Activated naive CD4-positive, alpha-beta T cell treated with anti-CD3 and anti-CD28 coated beads, Interleukin-2, amount 50 U/mL, for 72 hours (primary cell): ENCODE measurements at regions not wholly inside any gene's neighbourhood (a gene's known extent, or its start where the extent isn't known, plus 50 kb on each side); places are given as distances from the start of the nearest gene placed in this dataset.

Source experiments
- ATAC-seq, 2 donors: fragments of 150-1000 bp; cut with Tn5 transposase; 2 replicates each; pipeline ENCODE4 v1.10.0; 2021; ENCODE audit warnings: mild to moderate bottlenecking in 2 of 2, moderate library complexity in 2 of 2
- DNase-seq, 2 donors: peaks; one replicate each; pipeline ENCODE4 v3.0.0; 2021 to 2022; ENCODE audit warnings: low spot score in 2 of 2
- H3K27ac Mint-ChIP-seq, 2 donors: one replicate each; pipeline ENCODE4 v1.8.0; 2022; ENCODE audit warnings: mild to moderate bottlenecking in 2 of 2, mixed read lengths in 2 of 2
- H3K36me3 Mint-ChIP-seq, 2 donors: one replicate each; pipeline ENCODE4 v1.8.0; 2022; ENCODE audit warnings: mixed read lengths in 2 of 2
- H3K9me3 Mint-ChIP-seq, 2 donors: one replicate each; pipeline ENCODE4 v1.8.0; 2022; ENCODE audit warnings: mixed read lengths in 2 of 2

DNA sequence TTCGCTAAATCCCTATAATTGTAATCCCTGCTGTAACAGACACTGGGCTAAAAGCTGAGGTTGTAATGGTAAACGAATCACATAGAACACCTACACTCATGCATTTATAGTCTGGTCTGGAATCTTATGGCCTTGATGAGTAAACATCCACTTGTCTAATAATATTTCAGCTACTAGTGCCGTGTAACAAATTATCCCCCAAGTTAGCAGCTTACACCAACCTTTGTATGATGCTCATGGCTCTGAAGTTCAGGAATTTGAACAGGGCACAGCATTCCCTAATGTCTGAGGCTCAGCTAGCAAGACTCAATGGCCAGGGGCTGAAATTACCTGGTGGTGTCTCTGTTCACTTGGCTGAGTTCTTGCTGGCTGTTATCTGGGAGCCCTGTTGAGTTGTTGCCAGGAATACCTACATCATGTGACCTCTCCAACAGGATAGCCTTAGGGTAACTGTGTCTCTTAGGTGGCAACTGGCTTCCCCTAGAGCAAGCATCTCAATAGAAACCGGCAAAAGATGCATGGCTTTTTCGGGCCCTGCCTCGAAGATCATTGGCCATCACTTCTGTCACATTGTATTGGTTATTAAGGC lies 100.9 kb upstream of the TMEM170B start:
- no peak overlapping the region for H3K27ac Mint-ChIP-seq
- H3K9me3 Mint-ChIP-seq = peaks cover 0 to 12% of the 10 kb centered on the region in 2 donors
- no peak for ATAC-seq
- no peaks in the 10 kb centered on the region for H3K36me3 Mint-ChIP-seq
- no peak for DNase-seq

DNA sequence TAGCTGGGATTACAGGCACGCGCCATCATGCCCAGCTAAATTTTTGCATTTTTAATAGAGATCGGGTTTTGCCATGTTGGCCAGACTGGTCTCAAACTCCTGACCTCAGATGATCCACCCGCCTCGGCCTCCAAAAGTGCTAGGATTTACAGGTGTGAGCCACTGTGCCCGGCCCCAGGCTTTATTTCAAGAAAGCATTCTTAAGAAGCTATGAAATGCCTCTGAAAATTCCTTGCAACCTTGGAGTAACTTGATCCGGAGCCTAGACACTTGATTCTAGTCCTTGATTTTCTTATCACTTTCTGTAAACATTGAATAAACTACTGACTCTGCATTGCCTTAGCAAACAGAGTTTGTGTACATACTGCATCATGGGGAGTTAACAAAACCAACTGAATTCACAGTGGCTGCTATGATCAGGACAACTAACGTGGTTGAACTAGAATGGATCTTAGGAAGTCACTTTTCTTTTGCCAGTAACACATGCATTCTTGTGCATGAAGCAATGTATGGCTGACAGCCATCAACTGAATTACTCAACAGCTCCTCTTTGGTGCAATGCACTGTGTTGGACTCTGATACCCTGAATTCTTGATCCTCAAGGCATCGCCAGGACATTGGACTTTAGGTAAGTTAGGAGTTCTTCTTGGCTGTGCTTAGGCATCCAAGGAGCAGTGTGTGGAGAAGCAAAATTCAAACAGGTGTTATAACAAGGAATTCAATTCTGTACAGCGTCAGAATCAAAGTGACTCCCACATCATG lies 102.8 kb upstream of the TMEM170B start:
- peaks cover 0 to 15% of the 10 kb centered on the region in 2 donors for H3K9me3 Mint-ChIP-seq
- ATAC-seq = no peak
- no peak for DNase-seq
- H3K36me3 Mint-ChIP-seq = no peaks in the 10 kb centered on the region
- H3K27ac Mint-ChIP-seq = no peak overlapping the region

DNA sequence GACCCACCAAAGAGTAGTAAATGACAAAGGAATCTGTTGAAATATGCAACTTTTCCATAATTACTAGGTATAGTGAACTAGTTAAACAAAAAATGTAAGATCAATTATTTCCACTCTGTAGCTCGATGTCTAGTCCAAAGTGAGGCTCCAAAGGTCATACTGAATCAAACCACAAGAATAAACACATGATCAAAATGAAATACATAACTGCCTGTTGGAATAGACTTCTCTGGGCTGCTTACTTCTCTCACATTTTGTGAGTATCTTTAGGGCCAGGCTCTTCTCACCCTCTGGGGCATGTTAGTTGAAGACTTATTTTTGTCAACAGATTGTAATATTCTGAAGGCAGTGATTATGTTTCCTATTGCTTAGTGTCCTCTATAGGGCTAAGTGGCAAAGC lies 103.7 kb upstream of the TMEM170B start:
- no peak for ATAC-seq
- Mint-ChIP-seq H3K27ac (no peak overlapping the region), H3K36me3 (no peaks in the 10 kb centered on the region), H3K9me3 (peaks cover 0 to 15% of the 10 kb centered on the region in 2 donors)
- no peak for DNase-seq

DNA sequence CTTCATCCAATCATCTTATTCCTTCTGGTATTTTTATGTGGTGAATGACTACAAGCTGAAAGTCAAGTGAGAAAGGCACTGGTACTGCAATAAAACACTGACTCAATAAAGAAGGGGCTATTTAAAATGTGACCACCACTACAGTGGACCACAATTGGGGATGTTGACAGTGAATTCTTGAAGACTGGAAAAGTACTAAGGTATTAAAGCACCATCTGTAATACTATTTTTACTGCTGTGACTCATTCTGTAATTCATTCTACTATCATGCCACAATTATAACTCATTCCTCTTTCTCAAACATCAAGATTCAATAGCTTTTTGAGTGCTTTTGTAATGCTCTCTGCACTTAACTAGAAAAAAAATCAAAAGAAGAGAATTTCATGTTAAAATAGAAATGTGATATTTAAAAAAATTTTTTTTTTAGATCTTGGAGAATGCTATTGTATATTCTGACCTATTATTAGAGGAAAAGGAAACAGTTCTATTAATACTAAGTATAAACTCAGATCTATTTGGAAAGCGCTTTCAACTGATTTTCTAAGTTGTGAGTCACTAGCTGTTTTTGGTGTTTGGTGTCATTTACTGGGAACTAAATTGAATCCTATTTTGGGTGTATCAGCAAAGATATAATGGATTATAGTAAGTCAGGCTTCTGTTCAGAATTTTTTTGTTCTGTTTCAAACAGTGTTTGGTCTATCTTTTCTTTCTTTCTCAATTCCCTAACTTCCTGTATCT lies 104.7 kb upstream of the TMEM170B start:
- no peak overlapping the region for H3K27ac Mint-ChIP-seq
- peaks cover 0 to 13% of the 10 kb centered on the region in 2 donors for H3K9me3 Mint-ChIP-seq
- DNase-seq = no peak
- peak; percentile 13 to 57 for ATAC-seq
- H3K36me3 Mint-ChIP-seq = no peaks in the 10 kb centered on the region

DNA sequence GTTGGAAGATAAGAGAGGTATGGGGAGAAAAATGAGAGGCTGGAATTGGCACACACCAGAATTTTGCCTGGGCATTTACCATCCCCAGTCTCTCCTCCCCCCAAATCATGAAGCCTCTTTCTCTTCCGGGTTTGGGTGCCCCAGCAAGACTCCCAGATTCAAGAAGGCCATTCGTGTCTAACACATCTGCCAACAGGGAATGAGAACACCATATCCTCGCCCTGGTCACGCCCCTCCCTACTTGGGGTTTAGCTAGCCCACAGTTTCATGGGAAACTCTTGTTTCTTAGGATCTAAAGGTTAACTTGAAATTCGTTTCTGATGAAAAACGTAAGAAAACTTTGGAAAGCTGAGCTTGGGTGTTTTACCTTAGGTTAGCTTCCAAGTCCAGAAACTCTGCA lies 105.5 kb upstream of the TMEM170B start:
- H3K9me3 Mint-ChIP-seq = peaks cover 0 to 10% of the 10 kb centered on the region in 2 donors
- ATAC-seq = no peak
- no peaks in the 10 kb centered on the region for H3K36me3 Mint-ChIP-seq
- DNase-seq = no peak
- no peak overlapping the region for H3K27ac Mint-ChIP-seq

DNA sequence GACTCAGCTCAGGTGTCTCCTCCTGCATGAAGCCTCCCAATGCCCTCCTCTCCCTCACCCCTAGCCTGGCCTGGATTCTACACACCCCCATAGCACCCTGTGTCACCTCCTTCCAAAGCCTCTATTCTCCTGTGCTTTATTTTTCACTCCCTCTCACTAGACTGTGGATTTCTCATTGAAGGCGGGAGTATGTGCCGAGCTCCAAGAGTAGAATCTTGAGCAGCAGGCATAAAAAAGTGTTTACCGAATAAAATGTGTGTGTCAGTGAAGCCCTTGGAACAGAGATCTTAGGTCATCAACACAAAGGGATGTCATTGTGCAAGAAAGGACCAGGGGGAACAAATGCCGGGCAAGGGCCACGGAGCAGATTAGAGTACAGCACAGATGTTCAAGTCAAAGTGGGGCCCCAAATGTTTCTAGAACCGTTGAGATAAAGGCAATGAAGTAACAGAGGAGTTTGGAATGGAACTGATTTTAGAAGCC lies 106.1 kb upstream of the TMEM170B start:
- no peaks in the 10 kb centered on the region for H3K36me3 Mint-ChIP-seq
- no peak for DNase-seq
- no peak for ATAC-seq
- H3K27ac Mint-ChIP-seq = no peak overlapping the region
- peaks cover 0 to 7% of the 10 kb centered on the region in 2 donors for H3K9me3 Mint-ChIP-seq

DNA sequence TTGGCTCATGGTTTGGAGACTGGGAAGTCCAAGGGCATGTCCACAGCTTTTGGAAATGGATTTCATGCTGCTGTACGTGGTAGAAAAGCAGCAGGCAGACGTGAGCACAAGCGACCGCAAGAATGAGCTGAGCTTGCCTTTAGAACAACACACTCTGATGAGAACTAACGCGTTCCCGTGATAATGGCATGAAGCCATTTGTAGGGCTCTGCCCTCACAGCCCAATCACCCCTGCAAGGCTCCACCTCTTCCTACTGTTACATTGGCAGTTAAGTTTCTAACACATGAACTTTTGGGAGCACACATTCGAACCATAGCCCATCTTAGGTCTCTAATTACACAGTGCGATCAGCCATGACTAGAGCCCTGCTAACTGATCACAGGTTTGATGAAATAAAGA lies 107.5 kb upstream of the TMEM170B start:
- H3K9me3 Mint-ChIP-seq = peaks cover 0 to 4% of the 10 kb centered on the region in 2 donors
- ATAC-seq = no peak
- H3K27ac Mint-ChIP-seq = no peak overlapping the region
- no peaks in the 10 kb centered on the region for H3K36me3 Mint-ChIP-seq
- DNase-seq = no peak

DNA sequence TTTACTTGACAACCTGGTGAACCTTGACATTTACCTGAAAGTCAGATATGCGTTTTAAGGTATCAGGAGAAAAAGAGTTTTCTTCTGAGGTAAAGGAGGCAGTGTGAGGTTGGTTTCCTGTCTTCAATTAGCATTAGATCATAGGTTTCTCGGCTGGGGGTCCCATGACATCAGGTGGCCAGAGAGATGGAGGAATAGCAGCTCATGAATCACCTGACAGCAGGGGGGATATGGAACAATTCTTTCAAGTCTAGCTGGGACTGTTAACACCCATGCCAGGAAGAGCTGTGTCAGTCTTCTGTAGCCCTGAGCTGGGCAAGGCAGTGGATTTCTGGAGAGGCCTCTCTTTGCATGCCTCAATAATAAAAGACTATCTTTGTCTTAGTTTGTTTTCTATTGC lies 108.0 kb upstream of the TMEM170B start:
- ATAC-seq (peak in 1 of 2 donors; percentile 48), DNase-seq (no peak)
- Mint-ChIP-seq H3K36me3 (no peaks in the 10 kb centered on the region), H3K9me3 (peaks cover 0 to 4% of the 10 kb centered on the region in 2 donors), H3K27ac (peak overlapping the region in 1 of 2 donors; percentile 61)

DNA sequence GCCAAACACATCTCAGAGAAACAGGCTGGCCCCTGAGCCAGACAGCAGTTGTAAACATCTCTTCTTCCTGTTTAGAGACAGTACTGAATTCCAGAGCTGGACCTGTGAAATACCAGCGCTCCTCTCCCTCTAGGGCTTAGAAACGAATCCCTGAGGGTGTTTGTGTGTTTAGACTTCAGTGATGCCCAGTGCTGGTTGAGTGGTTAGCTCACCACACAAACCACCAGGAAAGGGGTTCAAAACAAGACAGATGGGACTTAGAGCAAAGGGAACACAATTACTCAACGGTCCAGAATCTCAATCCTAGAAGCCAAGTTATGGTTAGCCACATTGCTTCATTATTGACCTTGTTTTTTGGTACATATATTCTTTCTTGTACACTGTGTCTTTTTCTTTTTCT lies 108.7 kb upstream of the TMEM170B start:
- Mint-ChIP-seq H3K9me3 (peaks cover 0 to 4% of the 10 kb centered on the region in 2 donors), H3K36me3 (no peaks in the 10 kb centered on the region), H3K27ac (no peak overlapping the region)
- DNase-seq = no peak
- ATAC-seq = peak; percentile 41 to 43

DNA sequence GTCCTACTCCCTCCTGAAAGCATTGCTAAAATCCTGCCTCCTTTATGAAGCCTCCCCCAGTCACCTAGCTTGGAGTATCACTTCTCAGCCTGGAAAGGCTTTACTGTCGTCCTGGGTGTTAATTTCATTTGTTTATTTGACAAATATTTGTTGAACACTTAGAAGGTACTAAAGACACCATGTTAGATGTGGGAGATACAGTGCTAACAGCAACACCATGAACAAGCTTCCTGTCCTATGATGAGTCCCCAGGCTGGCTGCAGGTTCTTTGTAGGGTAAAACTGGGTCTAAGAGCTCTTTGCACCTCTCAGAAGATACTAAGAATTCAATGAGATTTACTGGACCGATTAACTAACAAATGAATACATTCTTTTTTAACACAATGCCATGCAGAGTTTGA lies 109.2 kb upstream of the TMEM170B start:
- Mint-ChIP-seq H3K9me3 (peaks cover 0 to 4% of the 10 kb centered on the region in 2 donors), H3K27ac (no peak overlapping the region), H3K36me3 (no peaks in the 10 kb centered on the region)
- ATAC-seq (no peak), DNase-seq (no peak)

DNA sequence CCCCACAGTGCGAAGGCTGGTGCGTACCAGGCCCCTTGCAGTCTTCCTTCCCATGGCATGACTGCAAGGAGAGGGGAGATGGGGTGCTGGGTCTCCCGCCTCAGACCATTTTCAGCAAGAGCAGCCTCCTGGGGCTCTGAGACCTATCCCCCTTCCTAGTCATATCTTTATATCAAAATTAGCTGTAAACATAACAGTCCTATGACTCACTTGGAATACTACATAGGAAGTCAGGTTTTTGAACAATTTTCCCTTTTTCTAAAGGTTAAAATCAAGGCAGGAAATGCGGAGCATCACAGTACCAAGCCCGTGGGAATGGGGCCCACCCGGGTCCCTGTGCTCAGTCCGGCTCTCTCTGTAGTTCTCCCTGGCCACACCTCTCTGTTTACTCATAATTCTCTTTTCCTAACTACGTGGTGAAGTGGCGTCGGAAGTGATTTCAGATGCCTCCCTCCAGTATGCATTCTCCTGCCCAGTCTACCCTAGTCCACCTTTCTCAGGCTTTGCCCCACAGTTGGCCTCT lies 109.8 kb upstream of the TMEM170B start:
- H3K27ac Mint-ChIP-seq = no peak overlapping the region
- no peak for DNase-seq
- no peaks in the 10 kb centered on the region for H3K36me3 Mint-ChIP-seq
- peaks cover 0 to 4% of the 10 kb centered on the region in 2 donors for H3K9me3 Mint-ChIP-seq
- no peak for ATAC-seq

DNA sequence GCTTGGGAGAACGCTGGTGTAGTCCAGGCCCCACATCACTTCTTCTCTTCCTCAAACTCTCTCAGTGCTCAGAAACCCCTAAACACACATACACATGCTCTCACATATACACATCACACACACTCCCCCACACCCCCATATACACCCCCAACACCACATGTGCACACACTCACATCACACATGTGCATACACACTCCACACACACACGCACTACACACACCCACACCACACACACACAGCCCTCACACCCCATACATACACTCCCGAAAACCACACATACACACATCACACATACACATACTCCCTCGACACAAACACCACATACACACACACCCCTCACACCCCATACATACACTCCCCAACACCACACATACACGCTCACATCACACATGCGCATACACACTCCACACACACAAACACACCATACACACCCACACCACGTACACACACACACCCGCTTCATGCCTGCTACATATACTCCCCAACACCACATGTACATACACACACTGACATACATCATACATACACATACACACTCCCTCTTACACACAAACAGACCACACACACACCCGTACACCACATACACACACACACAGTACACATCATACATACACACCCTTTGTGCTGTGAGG lies 110.3 kb upstream of the TMEM170B start:
- Mint-ChIP-seq H3K36me3 (no peaks in the 10 kb centered on the region), H3K27ac (no peak overlapping the region), H3K9me3 (peaks cover 0 to 4% of the 10 kb centered on the region in 2 donors)
- DNase-seq = no peak
- ATAC-seq = no peak

DNA sequence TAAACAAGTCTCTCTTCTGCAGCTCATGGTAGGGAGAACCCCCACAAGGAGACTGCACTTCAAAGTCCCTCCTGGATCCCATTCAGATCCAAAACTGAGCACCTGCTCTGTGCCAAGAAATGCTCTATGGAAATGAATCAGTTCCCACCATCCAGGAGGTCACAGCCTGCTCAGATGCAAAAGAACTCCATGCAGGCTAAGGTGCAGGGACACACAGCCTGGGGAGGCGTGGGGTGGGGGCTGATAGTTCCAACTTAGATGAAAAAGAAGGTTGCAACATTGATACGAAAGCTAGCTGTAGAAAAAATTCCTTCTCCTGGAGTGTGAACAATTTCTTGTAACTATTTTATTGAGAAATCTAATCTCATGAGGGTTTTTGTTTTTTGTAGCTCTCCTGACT lies 111.0 kb upstream of the TMEM170B start:
- ATAC-seq (no peak), DNase-seq (no peak)
- H3K36me3 Mint-ChIP-seq = no peaks in the 10 kb centered on the region
- H3K9me3 Mint-ChIP-seq = peaks cover 0 to 4% of the 10 kb centered on the region in 2 donors
- H3K27ac Mint-ChIP-seq = no peak overlapping the region

DNA sequence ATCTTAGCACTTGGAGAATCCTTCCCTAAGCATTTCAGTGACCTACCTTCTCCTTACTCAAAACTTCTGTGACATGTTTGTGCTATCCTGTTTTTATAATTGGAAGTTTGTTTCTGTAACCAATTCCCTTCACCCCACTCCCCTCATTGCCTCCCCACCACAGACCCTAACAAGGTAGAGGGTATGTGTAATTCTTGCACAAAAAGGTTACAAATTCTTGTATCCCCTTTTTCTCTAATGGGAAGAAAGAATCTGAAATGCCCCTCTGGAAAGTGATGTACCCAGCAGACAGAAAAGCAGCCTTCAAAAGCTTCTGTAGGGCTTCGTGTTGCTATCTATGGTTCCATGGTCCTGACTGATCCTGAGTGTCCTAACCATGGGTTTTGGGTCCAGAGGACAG lies 111.7 kb upstream of the TMEM170B start:
- no peaks in the 10 kb centered on the region for H3K36me3 Mint-ChIP-seq

DNA sequence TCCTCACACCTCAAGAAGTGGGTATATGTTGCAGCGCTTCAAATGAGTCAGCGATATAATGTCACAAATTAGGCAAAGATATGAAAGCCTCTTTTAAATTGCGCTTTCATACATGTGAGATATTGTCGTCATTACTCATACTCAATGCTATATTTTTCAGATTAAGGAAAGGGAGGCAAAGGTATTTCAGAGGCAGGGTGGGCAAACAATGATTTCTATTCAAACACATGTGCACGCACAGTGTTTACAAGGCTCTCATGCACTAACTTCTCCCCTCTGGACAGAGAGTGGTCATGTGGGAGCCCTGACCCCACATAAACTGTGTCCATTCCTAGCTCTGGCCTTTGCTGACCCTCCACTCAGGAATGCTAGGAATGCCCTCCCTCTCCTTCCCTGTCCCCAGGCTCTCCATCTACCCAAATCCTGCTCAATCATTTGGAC lies 112.1 kb upstream of the TMEM170B start:
- H3K27ac Mint-ChIP-seq = no peak overlapping the region
- DNase-seq = no peak
- H3K36me3 Mint-ChIP-seq = no peaks in the 10 kb centered on the region
- no peaks in the 10 kb centered on the region for H3K9me3 Mint-ChIP-seq
- no peak for ATAC-seq

More for the DNA sequence above, 111.7 kb upstream of the TMEM170B start:
- DNase-seq = no peak
- H3K27ac Mint-ChIP-seq = peak overlapping the region in 1 of 2 donors; percentile 11
- H3K9me3 Mint-ChIP-seq = peaks cover 0 to 2% of the 10 kb centered on the region in 2 donors
- no peak for ATAC-seq

DNA sequence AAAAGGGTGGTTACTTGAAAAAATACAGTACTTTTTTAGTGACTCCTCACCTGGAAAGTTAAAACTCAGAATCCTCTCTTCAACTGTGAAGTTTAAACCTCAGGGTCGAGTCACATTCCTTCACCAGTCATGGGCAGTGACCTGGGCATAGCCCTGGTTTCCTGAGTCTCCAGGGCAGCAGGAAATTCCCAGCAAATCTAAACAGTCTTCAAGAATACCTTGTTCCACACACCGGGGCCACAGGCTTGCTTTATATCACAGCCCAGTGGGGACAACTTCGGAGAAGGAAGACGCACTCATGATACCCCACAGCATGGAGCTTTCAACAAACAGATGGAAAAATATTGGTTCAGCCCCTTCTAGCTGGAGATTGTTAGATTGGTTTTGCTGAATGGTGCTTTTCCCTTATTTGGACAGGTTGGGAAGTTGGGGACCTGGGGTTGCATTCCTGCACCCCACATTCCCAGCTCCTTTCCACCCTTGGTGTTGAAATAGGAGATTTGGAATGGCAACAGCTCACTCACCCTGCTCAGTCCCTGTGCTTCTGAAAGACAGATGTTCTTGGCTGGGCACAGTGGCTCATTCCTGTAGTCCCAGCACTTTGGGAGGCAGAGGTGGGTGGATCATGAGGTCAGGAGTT lies 113.0 kb upstream of the TMEM170B start:
- H3K36me3 Mint-ChIP-seq = no peaks in the 10 kb centered on the region
- no peak overlapping the region for H3K27ac Mint-ChIP-seq
- no peak for DNase-seq
- peak; percentile 47 to 49 for ATAC-seq
- no peaks in the 10 kb centered on the region for H3K9me3 Mint-ChIP-seq
